Renal cortex interstitium (tissue), 11 donors: ENCODE measurements at regions not wholly inside any gene's neighbourhood (a gene's known extent, or its start where the extent isn't known, plus 50 kb on each side); places are given as distances from the start of the nearest gene placed in this dataset.
"Not testable (repeated sequence)": the region's sequence is repeated elsewhere in the genome, so short reads cannot be mapped to it uniquely, and the experiment has no call there.

ENCODE experiments used
- DNase-seq, 11 donors: peaks; one replicate each; pipeline ENCODE4 v3.0.0-alpha.2; 2013; ENCODE audit warnings: low read depth in 9 of 11, low spot score in 4 of 11; ENCODE audit errors: extremely low read depth in 1 of 11

DNA sequence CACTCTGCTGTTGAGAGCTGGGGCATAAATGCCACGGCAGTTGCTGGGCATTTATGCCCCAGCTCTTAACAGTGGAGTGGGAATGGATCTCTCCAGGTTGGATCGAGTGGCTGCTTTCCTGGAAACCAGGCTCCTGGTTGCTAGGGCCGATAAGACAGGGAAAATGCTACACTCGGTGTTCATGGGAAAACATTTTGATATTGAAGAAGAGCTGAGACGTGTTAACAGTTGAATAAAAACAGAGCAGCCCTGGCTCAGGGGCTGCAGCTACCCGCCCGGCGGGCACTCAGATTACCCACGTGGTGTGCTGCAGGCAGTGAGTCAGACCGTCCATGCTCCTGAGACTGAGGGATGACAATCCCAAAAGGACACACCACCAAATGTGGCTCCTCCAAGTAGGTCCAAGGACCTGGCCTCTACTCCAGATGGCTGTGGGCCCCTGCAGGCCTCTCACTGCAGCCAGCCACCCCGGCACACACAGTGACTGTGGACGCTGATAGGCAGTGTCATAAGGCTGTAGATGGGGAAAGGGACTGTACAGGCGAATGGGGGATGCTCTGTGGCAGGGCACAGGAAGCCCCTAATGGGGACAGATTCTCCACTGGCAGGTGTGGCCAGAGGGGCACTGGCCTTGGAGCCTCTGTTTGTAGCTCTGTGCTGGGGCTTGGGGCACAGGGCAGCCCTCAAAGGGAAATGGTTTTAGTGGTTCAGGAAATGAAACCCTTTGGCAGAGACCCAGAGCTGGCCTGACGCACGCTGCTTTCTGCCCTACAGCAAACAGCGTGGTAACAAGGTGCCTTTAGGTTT is 237.8 kb downstream of the LY86 start:
- no peak for DNase-seq

DNA sequence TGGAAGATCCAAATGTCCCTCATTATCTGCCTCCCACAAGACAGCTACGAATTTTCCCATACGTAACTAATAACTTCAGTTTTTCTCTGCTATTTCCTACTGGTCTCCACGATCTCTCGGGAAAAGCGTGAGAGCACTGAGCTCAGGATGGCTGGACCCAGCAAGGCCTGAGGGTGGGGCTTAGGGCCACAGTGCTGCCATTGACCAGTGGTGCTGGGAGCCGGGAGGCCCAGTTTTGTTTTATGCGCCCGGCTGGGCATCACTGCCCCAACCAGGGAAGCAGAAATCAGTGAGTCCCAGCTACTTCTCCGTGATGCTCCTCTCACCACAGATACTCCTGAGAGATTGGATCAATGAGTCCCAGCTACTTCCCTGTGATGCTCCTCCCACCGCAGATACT is 238.4 kb downstream of the LY86 start:
- DNase-seq = no peak

- no peak for DNase-seq
Observed at GRCh38 chr6:6829872-6830685, 241.6 kb downstream of the LY86 start.

DNA sequence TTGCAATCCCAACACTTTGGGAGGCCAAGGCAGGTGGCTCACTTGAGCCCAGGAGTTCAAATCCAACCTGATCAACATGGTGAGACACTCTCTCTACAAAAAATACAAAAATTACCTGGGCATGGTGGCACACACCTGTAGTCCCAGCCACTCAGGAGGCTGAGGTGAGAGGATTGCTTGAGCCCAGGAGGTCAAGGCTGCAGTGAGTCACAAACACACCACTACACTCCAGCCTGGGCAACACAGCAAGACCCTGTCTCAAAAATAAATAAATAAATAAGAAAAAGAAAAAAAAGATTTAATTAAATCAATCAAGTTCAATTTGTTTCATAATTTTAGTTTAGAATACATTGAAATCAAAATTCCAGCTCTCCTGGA is 242.2 kb downstream of the LY86 start:
- DNase-seq = not testable (repeated sequence)

DNA sequence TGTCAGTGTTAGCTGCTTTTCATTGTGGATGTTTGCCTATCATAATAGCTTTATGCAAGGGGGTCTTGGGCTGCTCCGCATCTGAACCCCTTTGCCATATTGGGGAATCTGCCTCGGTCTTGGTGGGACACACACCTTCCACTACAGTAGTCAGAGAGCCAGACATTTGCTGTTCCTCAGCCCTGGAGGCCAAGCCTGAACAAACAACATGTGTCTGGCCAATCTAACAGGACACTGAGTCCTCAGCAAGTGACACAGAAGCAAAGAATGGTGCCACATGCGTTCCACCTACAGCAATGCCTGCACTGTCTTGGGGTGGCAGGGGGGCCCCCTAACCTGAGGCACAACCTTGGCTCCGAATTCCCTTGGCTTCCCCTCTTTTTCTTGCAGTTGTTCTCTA is 243.9 kb downstream of the LY86 start:
- DNase-seq = no peak

DNA sequence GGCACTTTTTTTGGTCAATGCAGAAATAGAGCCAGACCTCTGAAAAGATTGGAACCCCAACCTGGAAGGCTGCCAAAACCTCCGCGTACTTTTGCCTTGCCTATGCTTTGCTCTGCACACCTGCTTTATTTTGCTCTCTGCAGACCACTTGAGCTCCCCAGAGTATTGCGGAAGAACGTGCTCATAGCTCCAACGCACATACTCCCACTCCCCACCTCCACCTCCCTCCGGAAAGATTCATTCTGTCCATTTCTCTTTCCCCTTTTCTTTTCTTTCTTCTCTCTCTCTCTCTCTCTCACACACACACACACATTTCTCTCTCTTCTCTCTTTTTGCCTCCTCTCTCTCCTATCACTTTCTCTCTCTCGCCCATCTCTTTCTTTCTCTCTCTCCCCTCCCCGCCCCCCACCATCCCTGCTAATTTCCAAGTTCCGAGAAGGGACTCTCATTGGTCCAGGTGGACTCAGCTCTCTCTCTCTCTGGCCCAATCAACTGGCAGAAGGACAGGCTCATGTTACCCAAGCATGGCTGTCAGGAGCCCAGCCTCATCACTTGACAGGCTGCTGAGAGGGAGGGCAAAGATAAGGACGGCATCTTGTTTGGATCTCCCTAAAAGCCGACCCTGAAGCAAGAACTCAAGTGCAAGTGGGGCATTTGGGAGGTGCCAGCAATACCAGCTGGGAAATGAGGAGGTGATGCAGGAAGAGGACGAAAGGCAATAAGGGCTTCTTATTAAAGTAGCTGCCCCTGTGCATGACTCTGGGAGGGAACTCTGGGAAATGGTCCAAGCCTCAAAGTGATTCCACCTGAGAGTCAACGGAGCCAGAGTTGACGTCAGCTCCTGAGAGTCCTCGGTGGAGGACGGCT is 246.1 kb downstream of the LY86 start:
- DNase-seq = no peak

- DNase-seq = no peak
Observed at GRCh38 chr6:6835223-6835503, 246.6 kb downstream of the LY86 start.

DNA sequence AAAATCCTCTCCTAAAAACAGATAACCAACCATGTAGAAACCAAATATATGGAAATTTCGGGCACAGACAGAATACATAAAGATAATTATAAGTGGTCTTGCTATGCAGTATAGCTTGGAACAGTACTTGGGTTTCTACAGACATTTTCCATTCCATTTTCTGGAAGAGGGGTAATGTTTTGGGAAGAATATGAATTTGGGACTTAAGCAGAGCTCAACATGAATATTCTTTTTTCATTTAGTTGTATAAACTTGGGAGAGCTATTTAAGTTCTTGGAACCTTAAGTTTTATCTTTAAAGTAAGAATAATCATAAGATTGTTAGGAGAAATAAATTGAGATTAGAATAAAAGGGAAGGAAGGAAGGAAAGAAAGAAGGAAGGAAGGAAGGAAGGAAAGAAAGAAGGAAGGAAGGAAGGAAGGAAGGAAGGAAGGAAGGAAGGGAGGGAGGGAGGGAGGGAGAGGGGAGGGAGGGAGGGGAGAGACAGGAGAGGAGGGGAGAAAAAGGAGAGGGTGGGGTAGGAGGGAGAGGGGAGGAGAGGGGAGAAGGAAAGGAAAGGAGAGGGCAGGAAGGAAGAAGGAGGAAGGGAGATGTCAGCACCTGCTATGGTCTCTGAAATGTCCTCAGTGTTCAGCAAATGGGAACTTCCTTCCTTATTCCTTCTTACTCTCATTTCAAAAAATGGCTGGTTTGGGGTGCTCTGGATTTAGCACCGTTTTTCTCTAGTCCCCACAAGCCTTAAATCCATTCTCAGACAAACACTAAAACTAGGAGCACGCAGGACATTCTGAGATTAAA is 248.3 kb downstream of the LY86 start:
- no peak for DNase-seq

- DNase-seq = no peak
Observed at GRCh38 chr6:6837541-6838080, 249.1 kb downstream of the LY86 start.

DNA sequence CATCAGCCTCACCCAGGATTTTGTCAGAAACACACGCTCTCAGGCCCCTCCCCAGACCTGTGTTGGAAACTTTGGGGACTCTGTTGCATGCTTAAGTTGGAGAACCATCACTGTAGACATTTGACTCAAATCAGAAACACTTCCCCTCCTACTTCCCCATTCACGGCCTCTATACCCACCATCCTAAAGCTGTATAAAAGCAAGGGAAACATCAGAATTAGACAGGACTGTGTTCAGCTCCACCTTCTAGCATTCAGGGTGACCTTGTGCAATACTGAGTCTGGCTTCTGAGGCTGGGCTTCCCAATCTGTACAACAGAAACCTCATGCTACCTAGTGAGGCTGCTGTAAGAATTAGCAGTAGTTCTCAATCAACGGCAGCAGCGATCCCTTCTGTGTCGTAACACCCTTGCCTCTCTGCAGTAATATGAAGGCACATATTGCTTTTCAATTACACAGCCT is 252.3 kb downstream of the LY86 start:
- no peak for DNase-seq

GRCh38 chr6:6841571-6841970 is 253.1 kb downstream of the LY86 start:
- DNase-seq = no peak

DNA sequence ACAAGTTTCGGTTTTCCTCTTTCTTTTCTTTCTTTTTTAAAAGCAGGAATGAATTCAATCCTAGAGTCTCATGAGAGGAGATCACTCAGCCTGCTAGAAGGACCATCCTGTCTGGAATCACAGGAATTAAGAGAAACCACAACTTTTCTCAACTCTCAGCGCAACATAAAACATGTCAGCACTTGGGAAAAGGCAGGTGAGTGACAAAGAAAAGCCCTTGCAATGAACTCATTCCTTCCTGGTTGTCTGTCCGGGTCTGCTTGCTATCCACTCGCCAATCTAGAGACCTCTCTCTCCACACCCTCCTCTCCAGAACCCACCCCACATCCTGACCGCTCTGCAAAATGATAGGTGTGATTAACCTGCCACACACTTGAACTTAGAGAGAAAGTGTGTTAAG is 253.8 kb downstream of the LY86 start:
- DNase-seq = no peak

DNA sequence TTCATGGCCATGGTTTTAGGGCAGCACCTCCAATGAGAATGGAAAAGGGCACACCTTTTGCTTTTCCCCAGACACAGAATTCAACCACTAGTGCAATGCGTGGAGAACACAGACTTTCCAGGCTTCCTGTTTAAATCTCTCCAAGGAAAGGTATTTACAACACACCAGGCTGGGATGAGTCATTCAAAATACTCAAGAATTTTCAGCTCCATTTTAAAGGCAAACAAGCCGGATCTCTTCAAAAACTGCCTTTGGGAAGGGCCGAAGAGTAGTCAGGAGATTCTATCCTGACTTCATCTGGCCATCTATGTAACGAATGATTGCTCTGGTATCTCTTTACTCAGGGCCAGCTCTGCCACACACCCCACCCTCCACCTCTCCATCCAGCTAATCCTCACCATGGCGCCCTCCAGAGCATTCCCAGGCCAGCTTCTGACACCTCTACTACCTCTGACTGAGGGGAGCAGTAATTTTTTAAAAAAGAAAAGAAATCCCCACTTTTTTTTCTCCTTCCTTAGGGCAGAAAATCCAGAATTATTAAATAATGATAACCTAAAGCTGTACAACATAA is 254.6 kb downstream of the LY86 start:
- no peak for DNase-seq

GRCh38 chr6:6843777-6844176 is 255.3 kb downstream of the LY86 start:
- DNase-seq = no peak

GRCh38 chr6:6844530-6844929 is 256.0 kb downstream of the LY86 start:
- no peak for DNase-seq

- no peak for DNase-seq
Observed at GRCh38 chr6:6845603-6846002, 257.1 kb downstream of the LY86 start.

- no peak for DNase-seq
Observed at GRCh38 chr6:6847591-6847990, 259.1 kb downstream of the LY86 start.
